Endothelial cell (in vitro differentiated cells): ENCODE measurements at regions not wholly inside any gene's neighbourhood (a gene's known extent, or its start where the extent isn't known, plus 50 kb on each side); places are given as distances from the start of the nearest gene placed in this dataset.

Experiments
- DNase-seq: peaks from one replicate; pipeline ENCODE4 v3.0.0; 2021; ENCODE audit warnings: low spot score
- H3K27ac Mint-ChIP-seq: one replicate; pipeline ENCODE4 v1.8.0; 2021; ENCODE audit warnings: mixed read lengths, inconsistent platforms; ENCODE audit not compliant: unreplicated experiment
- H3K27me3 Mint-ChIP-seq: one replicate; pipeline ENCODE4 v1.8.0; 2021; ENCODE audit warnings: mild to moderate bottlenecking, moderate library complexity, mixed read lengths, inconsistent platforms; ENCODE audit not compliant: unreplicated experiment
- H3K36me3 Mint-ChIP-seq: one replicate; pipeline ENCODE4 v1.8.0; 2021; ENCODE audit warnings: mild to moderate bottlenecking, low read depth, mixed read lengths, inconsistent platforms; ENCODE audit not compliant: unreplicated experiment
- H3K4me1 Mint-ChIP-seq: one replicate; pipeline ENCODE4 v1.8.0; 2021; ENCODE audit warnings: mild to moderate bottlenecking, mixed read lengths, inconsistent platforms; ENCODE audit not compliant: unreplicated experiment
- H3K4me3 Mint-ChIP-seq: one replicate; pipeline ENCODE4 v1.8.0; 2021; ENCODE audit warnings: mild to moderate bottlenecking, mixed read lengths, inconsistent platforms; ENCODE audit not compliant: unreplicated experiment
- H3K9me3 Mint-ChIP-seq: one replicate; pipeline ENCODE4 v1.8.0; 2021; ENCODE audit warnings: mixed read lengths, inconsistent platforms; ENCODE audit not compliant: unreplicated experiment
- TF ChIP-seq, protein P1 (sequence below): fragments of 200-600 bp; sonication (generic); IDR thresholded peaks from one replicate; pipeline ENCODE4 v1.5.0; 2021; ENCODE audit warnings: antibody characterized with exemption; ENCODE audit not compliant: unreplicated experiment

DNA sequence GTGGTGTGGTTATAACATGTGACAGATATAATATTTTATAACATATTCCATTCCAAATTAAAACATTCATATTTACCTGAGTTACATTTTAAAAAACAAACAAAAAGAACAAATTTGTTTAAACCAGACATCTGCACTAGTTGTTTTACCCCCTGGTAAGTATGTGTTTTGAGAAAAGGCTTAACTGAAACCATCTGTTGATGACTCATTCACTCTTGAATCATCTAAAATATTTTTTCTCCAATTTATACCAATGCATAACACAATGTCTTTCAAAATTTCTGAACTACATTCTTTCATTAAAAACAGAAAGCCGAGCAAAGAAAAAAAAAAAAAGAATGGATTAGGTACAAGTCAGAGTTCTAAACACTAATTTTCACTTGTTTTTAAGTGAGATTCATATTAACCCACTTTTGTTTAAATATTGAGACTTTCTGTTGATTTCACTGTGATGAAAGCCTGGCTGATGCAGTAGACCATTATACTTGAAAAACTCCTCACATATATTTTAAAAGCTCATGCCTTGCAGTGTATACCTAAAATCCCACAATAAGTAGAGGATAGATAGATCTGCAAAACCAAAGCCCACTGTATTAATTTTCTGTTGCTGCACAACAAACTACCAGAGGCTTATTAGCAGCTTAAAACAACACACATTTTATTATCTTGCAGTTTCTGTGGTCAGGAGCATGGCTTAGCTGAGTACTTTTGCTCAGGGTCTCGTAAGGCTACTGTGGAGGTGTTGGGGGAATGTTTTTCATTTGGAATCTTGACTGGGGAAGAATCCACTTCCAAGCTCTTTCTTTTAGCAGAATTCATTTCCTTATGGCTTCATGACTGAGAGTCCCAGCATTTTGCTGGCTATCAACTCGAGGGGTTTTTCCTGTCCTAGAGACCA, 221.5 kb downstream of the PCDH18 start:
- no peak for DNase-seq
- Mint-ChIP-seq H3K27ac (no peak overlapping the region), H3K36me3 (no peaks in the 10 kb centered on the region), H3K4me3 (no peak overlapping the region), H3K27me3 (no peaks in the 10 kb centered on the region), H3K4me1 (peaks cover 6% of the 10 kb centered on the region), H3K9me3 (no peaks in the 10 kb centered on the region)
- TF ChIP-seq, protein P1, sequence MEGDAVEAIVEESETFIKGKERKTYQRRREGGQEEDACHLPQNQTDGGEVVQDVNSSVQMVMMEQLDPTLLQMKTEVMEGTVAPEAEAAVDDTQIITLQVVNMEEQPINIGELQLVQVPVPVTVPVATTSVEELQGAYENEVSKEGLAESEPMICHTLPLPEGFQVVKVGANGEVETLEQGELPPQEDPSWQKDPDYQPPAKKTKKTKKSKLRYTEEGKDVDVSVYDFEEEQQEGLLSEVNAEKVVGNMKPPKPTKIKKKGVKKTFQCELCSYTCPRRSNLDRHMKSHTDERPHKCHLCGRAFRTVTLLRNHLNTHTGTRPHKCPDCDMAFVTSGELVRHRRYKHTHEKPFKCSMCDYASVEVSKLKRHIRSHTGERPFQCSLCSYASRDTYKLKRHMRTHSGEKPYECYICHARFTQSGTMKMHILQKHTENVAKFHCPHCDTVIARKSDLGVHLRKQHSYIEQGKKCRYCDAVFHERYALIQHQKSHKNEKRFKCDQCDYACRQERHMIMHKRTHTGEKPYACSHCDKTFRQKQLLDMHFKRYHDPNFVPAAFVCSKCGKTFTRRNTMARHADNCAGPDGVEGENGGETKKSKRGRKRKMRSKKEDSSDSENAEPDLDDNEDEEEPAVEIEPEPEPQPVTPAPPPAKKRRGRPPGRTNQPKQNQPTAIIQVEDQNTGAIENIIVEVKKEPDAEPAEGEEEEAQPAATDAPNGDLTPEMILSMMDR, result no peak

DNA sequence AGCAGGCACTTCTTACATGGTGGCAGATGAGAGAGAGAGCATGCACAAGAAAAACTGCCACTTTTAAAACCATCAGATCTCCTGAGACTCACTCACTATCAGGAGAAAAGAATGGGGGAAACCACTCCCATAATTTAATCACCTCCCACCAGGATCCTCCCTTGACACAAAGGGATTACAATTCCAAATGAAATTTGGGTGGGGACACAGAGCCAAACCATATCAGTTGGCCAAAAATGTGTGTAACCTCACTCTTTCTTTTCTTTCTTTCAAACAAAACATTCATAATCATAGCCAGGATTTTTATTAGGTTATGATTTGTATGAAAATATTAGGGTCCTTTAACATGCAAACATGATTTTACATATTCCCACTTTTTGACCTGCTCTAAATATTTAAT, 222.1 kb downstream of the PCDH18 start:
- no peak for DNase-seq
- peaks cover 6% of the 10 kb centered on the region for H3K4me1 Mint-ChIP-seq
- H3K36me3 Mint-ChIP-seq, result no peaks in the 10 kb centered on the region
- TF ChIP-seq, protein P1, result no peak
- H3K27ac Mint-ChIP-seq, result no peak overlapping the region
- H3K9me3 Mint-ChIP-seq, result no peaks in the 10 kb centered on the region
- no peak overlapping the region for H3K4me3 Mint-ChIP-seq
- H3K27me3 Mint-ChIP-seq, result no peaks in the 10 kb centered on the region

DNA sequence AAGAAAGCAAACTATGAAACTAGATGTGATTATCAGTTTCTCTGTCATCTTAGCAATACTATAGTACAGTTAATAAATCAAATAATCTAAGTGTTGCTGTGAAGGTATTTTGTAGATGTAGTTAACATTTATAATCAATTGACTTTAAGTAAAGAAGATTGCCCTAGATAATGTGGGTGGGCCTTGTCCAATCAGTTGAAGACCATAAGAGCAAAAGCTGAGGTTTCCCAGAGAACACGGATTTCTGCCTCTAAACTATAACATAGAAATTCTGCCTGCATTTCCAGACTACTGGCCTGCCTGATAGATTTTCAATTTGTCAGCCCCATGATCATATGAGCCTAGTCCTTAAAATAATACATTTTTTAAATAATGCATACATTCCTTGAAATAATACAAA, 222.9 kb downstream of the PCDH18 start:
- no peak overlapping the region for H3K4me3 Mint-ChIP-seq
- H3K9me3 Mint-ChIP-seq, result no peaks in the 10 kb centered on the region
- no peak for DNase-seq
- H3K4me1 Mint-ChIP-seq, result peaks cover 6% of the 10 kb centered on the region
- TF ChIP-seq, protein P1, result no peak
- no peaks in the 10 kb centered on the region for H3K36me3 Mint-ChIP-seq
- H3K27me3 Mint-ChIP-seq, result no peaks in the 10 kb centered on the region
- H3K27ac Mint-ChIP-seq, result no peak overlapping the region

DNA sequence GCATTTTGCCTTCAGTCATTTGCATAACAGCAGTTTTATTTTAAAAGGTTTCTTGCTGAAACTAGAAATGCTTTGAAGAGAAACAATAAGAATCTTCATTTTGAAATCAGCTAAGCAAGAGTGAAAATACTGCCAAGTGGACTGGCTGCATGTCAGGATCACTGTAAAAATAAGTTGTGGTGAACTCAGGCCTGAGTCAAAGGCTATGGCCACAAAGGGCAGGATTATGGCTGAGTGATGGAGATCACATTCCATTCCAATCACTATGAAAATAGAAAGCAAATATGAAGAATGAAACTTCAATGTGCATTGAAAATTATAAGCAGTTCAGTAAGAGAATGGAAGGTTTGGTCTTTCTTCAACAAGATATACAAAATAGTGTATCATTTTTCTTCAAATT, 224.5 kb downstream of the PCDH18 start:
- TF ChIP-seq, protein P1, result no peak
- DNase-seq, result no peak
- no peaks in the 10 kb centered on the region for H3K9me3 Mint-ChIP-seq
- H3K4me3 Mint-ChIP-seq, result no peak overlapping the region
- no peak overlapping the region for H3K27ac Mint-ChIP-seq
- peaks cover 6% of the 10 kb centered on the region for H3K4me1 Mint-ChIP-seq
- no peaks in the 10 kb centered on the region for H3K36me3 Mint-ChIP-seq
- no peaks in the 10 kb centered on the region for H3K27me3 Mint-ChIP-seq

DNA sequence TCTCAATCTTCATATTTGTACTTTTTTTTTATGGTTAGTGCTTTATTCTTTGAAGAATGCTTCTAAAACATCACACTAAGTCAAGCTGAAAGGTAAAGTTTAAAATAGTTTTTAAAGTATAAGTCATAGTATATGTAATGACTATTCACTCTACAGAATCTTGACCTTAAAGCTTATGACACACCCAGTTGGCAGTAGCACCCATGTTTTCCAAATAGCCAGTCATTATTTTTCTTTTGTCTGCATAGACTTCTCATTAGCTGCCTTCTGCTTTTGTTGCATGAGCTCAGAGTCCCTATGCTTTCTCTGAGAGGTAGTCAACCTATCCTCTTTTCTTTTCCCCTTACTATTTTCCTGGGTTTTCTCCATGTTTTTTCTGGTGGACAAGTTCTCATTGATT, 231.5 kb downstream of the PCDH18 start:
- H3K27me3 Mint-ChIP-seq, result no peaks in the 10 kb centered on the region
- no peak overlapping the region for H3K27ac Mint-ChIP-seq
- no peaks in the 10 kb centered on the region for H3K36me3 Mint-ChIP-seq
- H3K4me1 Mint-ChIP-seq, result no peaks in the 10 kb centered on the region
- DNase-seq, result no peak
- no peak overlapping the region for H3K4me3 Mint-ChIP-seq
- H3K9me3 Mint-ChIP-seq, result no peaks in the 10 kb centered on the region
- TF ChIP-seq, protein P1, result no peak
